ENCODE measurements at regions not wholly inside any gene's neighbourhood (a gene's known extent, or its start where the extent isn't known, plus 50 kb on each side); places are given as distances from the start of the nearest gene placed in this dataset.

- no peaks in the 10 kb centered on the region for H3K27me3 ChIP-seq (replicated peaks)
- TF ChIP-seq CTCF (IDR thresholded peaks at IDR 0.05; ENCODE audit: low read depth, low read length, missing control alignments) = no peak
- H3K4me3 ChIP-seq (ENCODE audit: low read depth, low read length) = no peak overlapping the region
- no peak for DNase-seq
- H3K36me3 ChIP-seq (replicated peaks) = no peaks in the 10 kb centered on the region
- in situ Hi-C loops (cut with HindIII; ENCODE audit: low pct_ligation_motif_present, low sequenced_read_pairs) = no loop called here
- H3K27ac ChIP-seq = no peak overlapping the region
These were observed 73.7 kb upstream of the RREB1 start for GRCh38 chr6:7034055-7034454.

- Histone ChIP-seq H3K27ac (no peak overlapping the region), H3K4me3 (ENCODE audit: low read depth, low read length) (no peak overlapping the region), H3K27me3 (replicated peaks) (no peaks in the 10 kb centered on the region), H3K36me3 (replicated peaks) (no peaks in the 10 kb centered on the region)
- in situ Hi-C loops (cut with HindIII; ENCODE audit: low pct_ligation_motif_present, low sequenced_read_pairs) = no loop called here
- TF ChIP-seq CTCF (IDR thresholded peaks at IDR 0.05; ENCODE audit: low read depth, low read length, missing control alignments) = no peak
- no peak for DNase-seq
These were observed 71.9 kb upstream of the RREB1 start for GRCh38 chr6:7035837-7036249.

- TF ChIP-seq CTCF (IDR thresholded peaks at IDR 0.05; ENCODE audit: low read depth, low read length, missing control alignments) = no peak
These were observed 66.2 kb upstream of the RREB1 start for GRCh38 chr6:7041511-7042026.

GRCh38 chr6:7042056-7042653 is 65.6 kb upstream of the RREB1 start:
- Histone ChIP-seq H3K4me3 (ENCODE audit: low read depth, low read length) (no peak overlapping the region), H3K27me3 (replicated peaks) (no peaks in the 10 kb centered on the region), H3K36me3 (replicated peaks) (no peaks in the 10 kb centered on the region), H3K27ac (no peak overlapping the region)
- in situ Hi-C loops (cut with HindIII; ENCODE audit: low pct_ligation_motif_present, low sequenced_read_pairs) = no loop called here
- DNase-seq = peak; percentile 33
- TF ChIP-seq CTCF (IDR thresholded peaks at IDR 0.05; ENCODE audit: low read depth, low read length, missing control alignments) = no peak

More at GRCh38 chr6:7041511-7042026, 66.2 kb upstream of the RREB1 start:
- Histone ChIP-seq H3K27me3 (replicated peaks) (no peaks in the 10 kb centered on the region), H3K36me3 (replicated peaks) (no peaks in the 10 kb centered on the region), H3K4me3 (ENCODE audit: low read depth, low read length) (no peak overlapping the region), H3K27ac (no peak overlapping the region)
- peak; percentile 4 for DNase-seq
- in situ Hi-C loops (cut with HindIII; ENCODE audit: low pct_ligation_motif_present, low sequenced_read_pairs) = no loop called here

GRCh38 chr6:7042654-7043545 is 64.9 kb upstream of the RREB1 start:
- Histone ChIP-seq H3K27ac (no peak overlapping the region), H3K27me3 (replicated peaks) (no peaks in the 10 kb centered on the region), H3K4me3 (ENCODE audit: low read depth, low read length) (no peak overlapping the region), H3K36me3 (replicated peaks) (no peaks in the 10 kb centered on the region)
- in situ Hi-C loops (cut with HindIII; ENCODE audit: low pct_ligation_motif_present, low sequenced_read_pairs) = no loop called here
- DNase-seq = peak; percentile 1
- no peak for TF ChIP-seq CTCF (IDR thresholded peaks at IDR 0.05; ENCODE audit: low read depth, low read length, missing control alignments)

Data from brain microvascular endothelial cell (primary cell).